Epithelial cell of prostate (primary cell): ENCODE measurements at regions not wholly inside any gene's neighbourhood (a gene's known extent, or its start where the extent isn't known, plus 50 kb on each side); places are given as distances from the start of the nearest gene placed in this dataset.
A peak's percentile ranks its signal among the peaks of the same experiment; 100 is the strongest.
"Not testable (repeated sequence)": the region's sequence is repeated elsewhere in the genome, so short reads cannot be mapped to it uniquely, and the experiment has no call there.

Source experiments
- DNase-seq: peaks from one replicate; pipeline ENCODE4 v3.0.0-alpha.2; 2011; ENCODE audit warnings: low read depth, low spot score
- H3K27ac ChIP-seq: fragments of 450-650 bp; 2 replicates; pipeline ENCODE4 v1.5.1; 2017; ENCODE audit warnings: mild to moderate bottlenecking

DNA sequence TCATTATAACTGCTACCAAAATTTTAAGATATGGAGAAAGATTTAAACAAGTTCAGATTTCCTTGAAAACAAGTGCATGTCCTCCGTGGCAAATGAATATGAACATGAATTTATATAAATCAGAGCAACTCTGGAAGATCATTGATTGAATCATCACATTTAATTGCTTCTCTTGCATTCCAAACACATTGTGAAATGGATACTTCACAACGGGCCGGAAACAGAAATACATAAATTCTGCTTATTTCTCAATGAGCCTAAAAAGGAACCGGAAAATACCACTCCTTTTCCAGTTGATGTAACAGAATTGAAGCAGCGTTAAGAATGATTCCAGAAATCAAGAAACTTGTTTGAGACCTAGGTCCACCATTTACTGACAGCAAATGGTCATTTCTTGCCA, 134.6 kb upstream of the BTN3A2 start:
- DNase-seq, result no peak
- no peak overlapping the region for H3K27ac ChIP-seq

DNA sequence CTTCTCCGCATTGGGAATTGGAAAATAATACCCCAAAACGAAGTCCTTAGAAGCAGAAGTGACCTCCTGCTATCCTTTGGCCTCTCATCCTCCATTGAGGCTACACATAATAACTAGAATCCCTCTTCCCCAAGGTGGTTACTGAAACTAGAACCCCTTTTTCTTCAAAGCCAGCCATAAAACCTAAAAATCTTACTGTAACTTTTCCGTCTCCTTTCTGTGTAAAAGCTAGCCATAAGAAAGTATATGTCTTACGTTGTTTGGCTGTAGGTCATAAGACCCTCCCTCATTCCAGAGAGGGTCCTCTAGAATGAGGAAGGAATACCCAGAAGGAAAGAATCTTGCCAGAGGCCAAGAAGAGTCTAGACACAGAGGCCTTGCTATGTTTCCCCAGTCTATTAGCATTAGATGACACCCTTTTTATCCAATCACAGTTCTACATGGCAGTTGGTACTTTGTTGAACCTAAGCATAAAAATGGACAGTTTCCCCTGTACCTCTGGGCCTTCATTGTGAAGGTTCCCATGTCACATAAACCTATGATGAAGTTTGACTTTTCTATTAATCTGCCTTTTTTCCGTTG, 133.9 kb upstream of the BTN3A2 start:
- DNase-seq, result no peak
- H3K27ac ChIP-seq, result no peak overlapping the region

DNA sequence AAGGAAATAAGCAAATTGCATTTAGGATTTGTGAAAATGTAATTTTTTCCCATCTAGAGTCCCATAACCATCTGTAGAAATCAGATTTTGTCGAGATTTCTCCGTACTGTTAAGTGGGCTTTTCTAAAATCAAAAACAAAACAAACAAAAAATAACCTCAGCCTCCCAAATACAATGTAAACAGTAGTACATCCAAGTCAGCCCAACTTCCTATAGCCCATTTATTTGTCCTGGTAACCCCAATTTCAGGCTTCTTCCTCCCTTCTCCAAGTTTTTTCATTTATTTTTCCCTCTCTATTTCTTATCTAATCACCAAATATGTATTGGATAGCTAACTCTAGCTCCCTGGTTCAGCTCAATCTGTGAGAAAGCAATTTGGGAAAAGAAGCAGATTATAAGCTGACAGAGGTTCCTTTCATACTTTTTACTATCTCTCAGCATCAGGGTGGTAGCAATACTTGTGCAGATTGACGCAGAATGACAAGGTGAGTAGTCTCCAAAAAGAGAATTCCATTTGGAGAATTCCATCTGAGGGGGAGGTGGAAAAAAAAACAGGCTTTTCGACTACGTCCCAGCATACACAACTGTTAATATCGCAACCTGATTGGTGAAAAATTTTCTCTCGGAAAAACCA, 132.6 kb upstream of the BTN3A2 start:
- DNase-seq, result no peak
- H3K27ac ChIP-seq, result peak overlapping the region; percentile 70

DNA sequence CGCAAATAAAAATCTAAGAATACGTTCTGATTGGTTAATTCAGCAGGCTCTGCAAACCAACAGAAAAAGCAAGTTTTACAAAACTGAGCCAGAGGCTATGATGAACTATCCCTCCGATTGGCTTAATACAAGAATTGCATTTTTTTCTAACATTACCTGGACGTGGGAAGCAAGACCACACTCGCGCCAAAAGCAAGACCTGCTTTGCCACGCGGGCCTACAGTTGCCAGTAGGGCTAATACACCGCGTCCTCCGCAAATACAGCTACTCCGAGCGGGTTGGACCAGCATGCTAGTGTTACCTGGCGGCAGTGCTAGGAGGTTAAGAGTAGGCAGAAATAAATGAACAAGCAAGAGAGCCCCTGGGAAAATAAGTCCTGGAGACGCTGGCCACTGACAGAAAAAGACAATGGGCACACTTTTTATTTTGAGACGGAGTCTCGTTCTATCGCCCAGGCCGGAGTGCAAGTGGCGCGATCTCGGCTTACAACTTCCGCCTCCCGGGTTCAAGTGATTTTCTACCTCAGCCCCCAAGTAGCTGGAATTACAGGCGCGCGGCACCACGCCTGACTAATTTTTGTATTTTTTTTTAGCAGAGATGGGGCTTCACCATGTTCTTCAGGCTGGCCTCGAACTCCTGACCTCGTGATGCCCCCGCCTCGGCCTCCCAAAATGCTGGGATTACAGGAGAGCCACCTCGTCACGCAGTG, 131.9 kb upstream of the BTN3A2 start:
- H3K27ac ChIP-seq, result peak overlapping the region; percentile 70
- no peak for DNase-seq

DNA sequence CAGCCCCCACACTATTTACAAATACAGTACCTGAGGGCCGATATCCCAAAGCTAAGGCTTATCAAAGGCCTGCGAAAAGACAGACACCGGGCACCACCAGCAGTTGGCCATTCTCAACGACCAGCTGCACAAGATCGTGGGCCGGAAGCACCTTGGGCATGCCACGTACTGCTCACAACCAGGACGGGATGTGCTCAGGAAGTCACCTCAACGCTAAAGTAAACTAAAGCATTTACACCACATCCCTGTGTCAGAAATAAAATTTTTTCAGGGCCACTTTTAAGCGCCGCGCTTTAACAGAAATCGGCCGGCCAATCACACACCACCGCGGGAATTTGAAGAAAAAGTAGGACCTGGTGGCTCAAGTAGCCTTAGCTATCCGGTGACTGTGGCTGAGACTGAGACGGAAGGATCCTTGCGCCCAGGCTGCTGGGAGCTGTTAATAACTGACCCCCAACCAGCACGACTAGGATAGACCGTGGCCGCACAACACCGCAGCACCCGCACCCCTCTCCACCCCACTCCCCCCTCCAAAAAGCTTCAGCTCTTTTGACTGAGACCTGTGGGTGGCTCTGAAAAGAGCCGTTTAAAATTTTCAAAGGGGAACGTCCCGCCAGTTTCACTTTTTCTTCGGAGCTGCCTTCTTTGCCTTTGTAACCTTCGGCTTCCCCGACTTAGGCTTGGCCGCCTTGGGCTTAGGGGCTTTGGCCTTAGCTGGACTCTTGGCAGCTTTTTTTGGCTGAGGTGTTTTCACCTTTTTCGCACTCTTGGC, 131.2 kb upstream of the BTN3A2 start:
- H3K27ac ChIP-seq, result peak overlapping the region; percentile 70
- DNase-seq, result no peak

DNA sequence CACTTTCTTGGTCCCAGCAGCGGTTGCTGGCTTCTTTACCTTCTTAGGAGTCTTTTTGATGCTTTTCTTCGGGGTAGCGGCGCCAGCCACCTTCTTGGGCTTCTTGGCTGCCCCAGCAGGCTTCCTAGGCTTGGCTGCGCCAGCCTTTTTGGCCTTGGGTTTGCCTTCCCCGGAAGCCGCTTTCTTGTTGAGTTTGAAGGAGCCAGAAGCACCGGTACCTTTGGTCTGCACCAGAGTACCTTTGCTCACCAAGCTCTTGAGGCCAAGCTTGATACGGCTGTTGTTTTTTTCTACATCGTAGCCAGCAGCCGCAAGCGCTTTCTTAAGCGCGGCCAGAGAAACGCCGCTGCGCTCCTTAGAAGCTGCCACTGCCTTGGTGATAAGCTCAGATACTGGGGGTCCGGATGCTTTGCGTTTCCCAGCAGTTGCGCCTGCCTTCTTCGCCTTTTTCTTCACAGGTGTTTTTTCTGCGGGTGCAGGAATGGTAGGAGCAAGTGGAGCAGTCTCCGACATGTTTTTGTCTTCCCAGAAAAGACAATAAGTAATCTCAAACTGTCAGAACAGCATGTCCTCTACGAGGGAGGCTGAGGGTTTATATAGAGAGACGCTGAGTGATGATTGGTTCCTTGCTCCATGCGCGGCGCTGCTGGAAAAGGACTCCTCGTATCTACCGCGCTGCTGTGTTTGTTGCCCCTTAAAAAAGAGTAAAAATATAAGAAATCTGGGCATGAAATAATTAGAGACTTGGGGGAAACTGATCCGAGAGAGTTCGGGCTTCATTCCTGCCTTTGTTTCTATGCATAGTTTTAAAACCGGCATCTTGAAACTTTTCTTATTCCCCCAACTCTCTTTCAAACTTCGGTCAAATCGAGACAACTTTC, 130.3 kb upstream of the BTN3A2 start:
- no peak for DNase-seq
- H3K27ac ChIP-seq, result peak overlapping the region; percentile 70

DNA sequence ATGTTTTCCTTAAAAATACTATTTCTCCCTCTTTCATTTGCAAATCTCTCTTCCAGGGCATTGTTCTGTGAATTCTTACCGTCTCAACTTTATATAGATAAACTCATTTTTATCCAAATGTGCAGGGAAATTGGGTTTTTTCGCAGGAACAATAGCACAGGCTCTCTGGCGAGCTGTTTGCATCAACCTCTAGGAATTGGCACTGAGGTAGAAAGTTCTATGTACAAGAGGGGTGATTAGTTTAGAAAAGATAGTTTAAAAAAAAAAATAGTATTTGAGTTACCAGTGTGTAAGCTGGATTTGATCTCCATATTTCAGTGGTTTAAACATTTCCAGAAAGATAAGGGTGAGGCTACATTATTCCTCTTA, 129.7 kb upstream of the BTN3A2 start:
- no peak for DNase-seq
- peak overlapping the region; percentile 70 for H3K27ac ChIP-seq

DNA sequence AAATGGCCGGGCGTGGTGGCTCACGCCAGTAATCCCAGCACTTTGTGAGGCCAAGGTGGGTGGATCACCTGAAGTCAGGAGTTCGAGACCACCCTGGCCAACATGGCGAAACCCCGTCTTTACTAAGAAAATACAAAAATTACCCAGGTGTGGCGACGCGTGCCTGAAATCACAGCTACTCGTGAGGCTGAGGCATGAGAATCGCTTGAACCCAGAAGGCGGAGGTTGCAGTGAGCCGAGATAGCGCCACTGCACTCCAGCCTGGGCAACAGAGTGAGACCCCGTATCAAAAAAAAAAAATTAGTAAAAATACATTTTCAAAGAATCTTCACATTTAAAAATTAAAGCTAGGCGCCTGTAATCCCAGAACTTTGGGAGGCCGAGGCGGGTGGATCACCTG, 125.6 kb upstream of the BTN3A2 start:
- not testable (repeated sequence) for H3K27ac ChIP-seq, DNase-seq

DNA sequence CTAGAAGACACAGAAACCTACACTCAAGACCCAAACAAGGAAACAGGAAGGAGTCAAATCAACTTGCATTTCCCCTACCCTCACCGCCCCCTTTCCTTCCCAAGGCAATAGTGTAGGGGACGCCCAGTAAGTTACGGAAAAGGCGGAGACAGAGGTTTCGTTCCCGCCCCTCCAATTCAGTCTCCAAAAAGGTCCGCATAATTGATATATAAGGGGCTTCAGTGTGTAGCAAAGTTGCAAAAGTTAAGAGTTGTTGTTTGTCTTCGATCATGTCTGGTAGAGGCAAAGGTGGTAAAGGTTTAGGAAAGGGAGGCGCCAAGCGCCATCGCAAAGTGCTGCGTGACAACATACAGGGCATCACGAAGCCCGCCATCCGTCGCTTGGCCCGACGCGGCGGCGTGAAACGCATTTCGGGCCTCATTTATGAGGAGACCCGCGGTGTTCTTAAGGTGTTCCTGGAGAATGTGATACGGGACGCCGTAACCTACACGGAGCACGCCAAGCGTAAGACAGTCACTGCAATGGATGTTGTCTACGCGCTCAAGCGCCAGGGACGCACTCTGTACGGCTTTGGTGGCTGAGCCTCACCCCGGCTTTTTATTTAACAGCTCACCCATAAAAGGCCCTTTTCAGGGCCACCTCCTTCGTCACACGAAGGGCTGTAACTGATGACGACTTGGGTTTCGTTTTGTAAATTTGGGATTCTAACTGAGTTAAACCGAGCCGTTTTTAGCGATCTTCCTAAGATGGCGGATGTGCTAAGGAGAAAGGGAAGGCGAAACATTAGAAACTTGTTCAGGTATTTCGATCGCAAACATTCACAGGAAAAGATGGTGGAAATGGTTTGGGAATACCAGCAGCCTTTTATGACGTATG, 124.6 kb upstream of the BTN3A2 start:
- DNase-seq, result no peak
- H3K27ac ChIP-seq, result peak overlapping the region; percentile 81

DNA sequence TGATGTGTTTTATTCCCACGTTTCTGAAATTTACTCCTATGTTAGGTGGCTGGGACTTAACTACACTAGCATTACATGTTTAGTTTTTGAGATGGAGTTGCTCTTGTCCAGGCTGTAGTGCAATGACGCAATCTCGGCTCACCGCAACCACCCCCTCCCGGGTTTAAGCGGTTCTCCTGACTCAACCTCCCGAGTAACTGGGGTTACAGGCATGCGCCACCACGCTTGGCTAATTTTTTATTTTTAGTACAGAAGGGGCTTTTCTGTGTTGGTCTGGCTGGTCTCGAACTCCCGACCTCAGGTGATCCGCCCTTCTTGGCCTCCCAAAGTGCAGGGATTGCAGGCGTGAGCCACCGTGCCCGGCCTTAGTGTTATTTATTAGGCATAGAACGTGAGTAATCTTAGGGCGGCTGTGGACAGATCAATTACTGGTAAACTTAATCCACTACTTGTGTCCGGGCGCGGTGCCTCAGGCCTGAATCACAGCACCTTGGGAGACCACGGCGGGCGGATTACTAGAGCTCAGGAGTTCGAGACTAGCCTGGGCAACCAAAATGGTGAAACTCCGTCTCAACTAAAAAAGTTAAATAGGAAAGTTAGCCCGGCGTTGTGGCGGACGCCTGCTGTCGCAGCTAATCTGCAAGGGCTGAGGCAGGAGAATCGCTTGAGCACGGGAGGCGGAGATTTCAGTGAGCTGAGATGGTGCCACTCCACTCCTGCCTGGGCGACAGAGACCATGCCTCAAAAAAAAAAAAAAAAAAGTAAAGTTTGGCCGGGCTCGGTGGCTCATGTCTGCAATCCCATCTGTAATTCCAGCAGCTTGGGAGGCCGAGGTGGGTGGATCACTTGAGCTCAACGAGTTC, 123.7 kb upstream of the BTN3A2 start:
- no peak for DNase-seq

DNA sequence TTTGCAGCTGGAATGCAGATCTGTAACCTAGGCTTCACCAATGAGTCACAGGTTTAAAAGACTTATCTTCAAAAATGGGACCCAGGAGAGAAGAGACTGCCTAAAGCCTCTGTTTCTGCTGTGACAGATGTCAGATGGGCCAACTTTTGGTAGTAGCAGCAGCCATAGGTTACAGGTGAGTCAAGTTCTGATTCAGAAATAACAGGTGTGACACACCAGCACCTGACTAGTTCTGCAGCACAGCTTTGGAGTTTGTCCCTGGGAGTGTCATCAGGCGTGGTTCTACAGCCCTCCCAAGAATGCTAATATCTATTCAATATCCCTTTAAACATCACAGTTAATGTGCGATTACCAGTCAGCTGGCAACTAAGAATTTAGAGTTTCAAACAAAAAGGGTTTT, 121.9 kb upstream of the BTN3A2 start:
- peak; percentile 60 for DNase-seq

More for the DNA sequence above, 123.7 kb upstream of the BTN3A2 start:
- peak overlapping the region; percentile 81 for H3K27ac ChIP-seq

DNA sequence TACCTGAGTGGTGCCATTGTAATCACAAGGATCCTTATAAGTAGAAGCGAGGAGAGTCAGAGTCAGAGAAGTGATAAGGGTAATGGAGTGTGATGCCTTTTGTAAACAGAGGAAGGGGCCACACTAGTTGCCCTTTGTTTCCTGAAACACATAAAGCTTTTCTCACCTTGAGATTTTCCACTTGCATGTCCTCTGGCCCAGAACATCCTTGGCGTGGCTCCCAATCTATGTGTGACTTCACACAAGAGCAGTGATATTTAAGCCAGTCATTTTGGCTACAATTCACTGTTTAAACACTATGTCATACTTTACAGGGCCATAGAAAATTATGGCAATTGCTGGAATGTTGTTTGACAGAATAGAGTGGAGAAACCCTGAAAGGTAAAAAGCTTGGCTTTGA, 121.2 kb upstream of the BTN3A2 start:
- H3K27ac ChIP-seq, result peak overlapping the region; percentile 81
- DNase-seq, result no peak

More for the DNA sequence above, 121.9 kb upstream of the BTN3A2 start:
- peak overlapping the region; percentile 81 for H3K27ac ChIP-seq

DNA sequence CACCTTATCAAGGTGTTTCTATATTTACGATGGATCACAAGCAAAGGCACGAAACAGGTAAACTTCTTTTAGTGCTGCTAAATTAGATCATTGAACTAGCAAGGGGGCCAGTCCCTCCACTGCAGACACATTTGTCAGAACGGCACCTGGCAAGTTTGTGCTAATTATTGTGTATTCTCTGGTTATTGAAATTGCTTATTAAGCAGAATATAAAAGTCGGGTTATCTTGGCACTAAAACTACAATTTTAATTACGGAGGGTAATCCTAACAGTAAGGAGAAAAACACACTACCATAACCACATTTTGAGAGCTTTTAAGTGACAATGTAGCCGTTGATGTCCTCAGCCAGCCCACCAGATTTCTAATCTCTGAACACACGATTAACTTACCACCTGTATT, 118.9 kb upstream of the BTN3A2 start:
- H3K27ac ChIP-seq, result no peak overlapping the region
- DNase-seq, result no peak

DNA sequence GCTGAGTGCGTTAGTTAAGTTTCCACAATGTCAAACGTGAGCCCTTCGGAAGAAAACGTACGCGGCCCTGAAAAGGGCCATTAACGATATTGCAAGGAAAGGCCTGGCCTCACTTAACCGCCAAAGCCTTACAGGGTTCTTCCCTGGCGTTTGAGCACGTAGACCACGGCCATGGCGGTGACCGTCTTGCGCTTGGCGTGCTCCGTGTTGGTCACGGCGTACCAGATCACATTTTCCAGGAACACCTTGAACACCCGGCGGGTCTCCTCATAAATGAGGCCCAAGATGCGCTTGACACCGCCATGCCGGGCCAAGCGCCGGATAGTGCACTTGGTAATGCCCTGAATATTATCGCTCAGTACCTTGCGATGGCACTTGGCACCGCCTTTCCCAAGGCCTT, 118.4 kb upstream of the BTN3A2 start:
- H3K27ac ChIP-seq, result no peak overlapping the region
- DNase-seq, result no peak

DNA sequence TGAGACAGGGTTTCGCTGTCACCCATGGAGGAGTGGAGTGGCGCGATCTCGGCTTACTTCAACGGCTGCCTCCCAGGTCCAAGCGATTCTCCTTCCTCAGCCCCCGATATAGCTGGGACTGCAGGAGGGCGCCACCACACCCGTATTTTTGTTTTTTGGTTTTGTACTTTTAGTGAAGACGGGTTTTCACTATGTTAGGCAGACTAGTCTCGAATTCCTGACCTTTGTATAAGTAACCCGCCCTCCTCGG, 115.4 kb upstream of the BTN3A2 start:
- H3K27ac ChIP-seq, result peak overlapping the region; percentile 92
- no peak for DNase-seq

DNA sequence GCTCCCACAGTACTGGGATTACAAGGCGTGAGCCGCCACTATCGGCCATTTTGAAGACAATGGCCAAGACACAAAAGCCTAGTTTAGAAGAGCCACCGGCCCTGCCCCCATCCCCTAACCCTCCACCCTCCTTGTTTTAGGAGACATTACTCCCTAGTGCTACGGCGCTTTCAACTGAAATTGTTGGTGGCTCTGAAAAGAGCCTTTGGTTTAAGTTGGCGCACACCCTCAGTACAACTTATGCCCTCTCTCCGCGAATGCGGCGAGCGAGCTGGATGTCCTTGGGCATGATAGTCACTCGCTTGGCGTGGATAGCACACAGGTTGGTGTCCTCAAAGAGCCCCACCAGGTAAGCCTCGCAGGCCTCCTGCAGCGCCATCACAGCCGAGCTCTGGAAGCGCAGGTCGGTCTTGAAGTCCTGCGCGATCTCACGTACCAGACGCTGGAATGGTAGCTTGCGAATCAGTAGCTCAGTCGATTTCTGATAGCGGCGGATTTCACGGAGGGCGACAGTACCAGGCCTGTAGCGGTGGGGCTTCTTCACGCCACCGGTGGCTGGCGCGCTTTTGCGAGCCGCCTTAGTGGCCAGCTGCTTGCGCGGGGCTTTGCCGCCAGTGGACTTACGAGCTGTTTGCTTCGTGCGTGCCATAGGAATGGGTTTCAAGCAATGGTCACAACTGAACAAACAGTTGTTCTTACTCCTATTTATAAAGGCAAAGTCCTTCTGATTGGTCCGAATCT, 114.9 kb upstream of the BTN3A2 start:
- DNase-seq, result peak; percentile 64
- peak overlapping the region; percentile 92 for H3K27ac ChIP-seq

DNA sequence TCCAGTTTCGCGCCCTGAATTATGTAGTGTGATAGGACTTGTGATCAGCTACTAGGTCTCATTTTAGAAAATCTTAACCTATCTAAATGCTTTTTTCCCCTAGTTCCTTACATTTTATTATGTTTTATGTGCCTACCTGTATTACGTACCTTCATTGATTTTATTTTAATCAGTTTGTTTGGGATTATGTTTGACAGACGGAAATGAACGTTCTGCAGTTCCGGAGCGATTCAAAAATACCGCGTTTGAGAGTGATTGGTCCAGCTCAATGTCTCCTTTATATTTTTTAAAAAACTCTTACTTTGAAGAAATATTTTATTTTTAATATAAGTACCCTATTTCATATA, 114.3 kb upstream of the BTN3A2 start:
- DNase-seq, result no peak
- peak overlapping the region; percentile 92 for H3K27ac ChIP-seq
